GM12864 (cell line): ENCODE measurements at regions not wholly inside any gene's neighbourhood (a gene's known extent, or its start where the extent isn't known, plus 50 kb on each side); places are given as distances from the start of the nearest gene placed in this dataset.

ENCODE experiments used
- DNase-seq: peaks from one replicate; pipeline ENCODE4 v3.0.0-alpha.2; 2011; ENCODE audit warnings: low read depth
- H3K4me3 ChIP-seq: 2 replicates; pipeline ENCODE4 v1.5.1; 2011; ENCODE audit warnings: mild to moderate bottlenecking, low read depth, low read length, control low read depth
- CTCF ChIP-seq: IDR thresholded peaks from 2 replicates; pipeline ENCODE4 v1.5.1; 2011; ENCODE audit warnings: low read depth, mild to moderate bottlenecking, moderate library complexity, low read length, control low read depth, inconsistent platforms; ENCODE audit errors: missing control alignments

- H3K4me3 ChIP-seq: no peak overlapping the region
- no peak for TF ChIP-seq CTCF
- DNase-seq: no peak
These were observed 205.9 kb downstream of the MAP2K6 start for GRCh38 chr17:69620363-69620762.

- no peak overlapping the region for H3K4me3 ChIP-seq
- TF ChIP-seq CTCF: no peak
- DNase-seq: no peak
These were observed 211.0 kb downstream of the MAP2K6 start for GRCh38 chr17:69625474-69625873.

GRCh38 chr17:69630056-69630635, 215.6 kb downstream of the MAP2K6 start:
- DNase-seq: no peak

GRCh38 chr17:69634844-69635243, 220.3 kb downstream of the MAP2K6 start:
- DNase-seq: no peak
- TF ChIP-seq CTCF: no peak
- no peak overlapping the region for H3K4me3 ChIP-seq

More at GRCh38 chr17:69630056-69630635, 215.6 kb downstream of the MAP2K6 start:
- TF ChIP-seq CTCF: no peak
- H3K4me3 ChIP-seq: no peak overlapping the region

GRCh38 chr17:69637446-69638156, 223.1 kb downstream of the MAP2K6 start:
- DNase-seq: no peak
- no peak for TF ChIP-seq CTCF
- H3K4me3 ChIP-seq: no peak overlapping the region

GRCh38 chr17:69639096-69639495, 224.6 kb downstream of the MAP2K6 start:
- no peak for TF ChIP-seq CTCF
- DNase-seq: no peak
- no peak overlapping the region for H3K4me3 ChIP-seq

- no peak for DNase-seq
- no peak overlapping the region for H3K4me3 ChIP-seq
- no peak for TF ChIP-seq CTCF
These were observed 225.6 kb downstream of the MAP2K6 start for GRCh38 chr17:69640073-69640472.
